H54 (cell line): ENCODE measurements at regions not wholly inside any gene's neighbourhood (a gene's known extent, or its start where the extent isn't known, plus 50 kb on each side); places are given as distances from the start of the nearest gene placed in this dataset.
A peak's percentile ranks its signal among the peaks of the same experiment; 100 is the strongest.

ENCODE experiments used
- DNase-seq: peaks from one replicate; pipeline ENCODE4 v3.0.0; 2011; ENCODE audit warnings: low spot score, mixed read lengths; ENCODE audit not compliant: insufficient read length
- FAIRE-seq: peaks from 3 replicates; lab custom pipeline; 2011; peaks lifted over from hg19 to GRCh38; lab: Jason Lieb, UNC
- POLR2A ChIP-seq: IDR thresholded peaks from 2 replicates; pipeline ENCODE4 v1.6.1; 2011; ENCODE audit warnings: low read depth, mild to moderate bottlenecking, low read length

DNA sequence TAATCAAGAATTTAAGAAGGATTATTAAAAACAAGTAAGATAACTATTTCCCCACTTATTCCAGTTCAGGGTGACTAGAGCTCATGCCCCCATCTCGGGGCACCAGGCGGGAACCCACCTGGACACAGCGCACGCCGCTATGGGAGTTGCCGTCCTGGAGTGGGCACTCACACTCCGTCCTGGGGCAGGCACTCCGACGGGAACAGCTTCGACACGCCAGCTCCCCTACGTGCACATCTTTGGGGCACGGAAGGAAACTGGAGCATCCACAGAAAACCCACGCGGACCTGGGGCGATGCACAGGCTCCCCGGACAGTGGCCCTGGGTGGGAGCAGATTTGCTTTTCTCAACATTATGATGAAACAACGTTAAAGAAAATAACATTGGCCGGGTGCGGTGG, 52.0 kb upstream of the GATA5 start:
- FAIRE-seq, result no peak
- TF ChIP-seq POLR2A, result no peak
- DNase-seq, result no peak

DNA sequence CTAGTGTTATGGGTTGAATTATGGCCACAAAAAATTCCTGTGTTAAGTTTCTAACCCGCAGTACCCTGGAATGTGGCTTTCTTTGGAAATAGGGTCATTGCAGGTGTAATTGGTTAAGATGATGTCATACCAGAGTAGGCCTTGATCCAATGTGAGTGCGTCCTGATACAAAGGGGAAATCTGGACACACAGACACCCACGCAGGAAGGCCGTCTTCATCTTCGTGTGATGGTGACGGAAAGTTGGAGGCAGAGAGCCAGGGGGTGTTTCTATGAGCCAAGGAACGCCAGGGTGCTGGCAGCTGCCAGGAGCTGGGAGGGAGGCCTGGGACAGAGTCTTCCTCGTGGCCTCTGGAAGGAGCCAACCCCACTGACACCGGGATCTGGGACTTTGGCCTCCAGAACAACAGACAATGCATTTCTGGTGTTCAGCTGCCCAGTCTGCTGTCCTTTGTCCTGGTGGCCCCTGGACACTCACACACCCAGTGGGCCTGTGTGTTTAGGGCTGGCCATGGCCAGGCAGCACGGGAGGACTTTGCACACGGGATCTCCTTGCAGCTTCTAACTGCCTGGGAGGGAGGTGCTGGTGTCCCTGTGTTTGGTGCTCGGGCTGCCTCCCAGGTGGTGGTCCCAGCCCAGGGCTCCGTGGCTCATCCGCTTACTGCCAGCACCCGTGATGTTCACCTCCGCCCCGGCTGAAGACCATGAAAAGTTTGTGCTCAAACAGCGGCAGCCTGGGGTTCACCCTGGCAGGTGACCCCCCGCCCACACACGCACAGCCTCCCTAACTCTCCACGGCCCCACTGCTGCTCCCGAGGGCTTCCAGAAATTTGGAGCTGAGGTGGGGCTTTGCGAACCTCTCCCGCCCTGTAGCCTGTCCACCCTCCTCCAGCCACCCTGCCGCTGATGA, 53.4 kb upstream of the GATA5 start:
- DNase-seq (no peak), FAIRE-seq (no peak)
- no peak for TF ChIP-seq POLR2A

GRCh38 chr20:62529896-62530642, 54.3 kb upstream of the GATA5 start:
- FAIRE-seq (no peak), DNase-seq (no peak)
- no peak for TF ChIP-seq POLR2A

DNA sequence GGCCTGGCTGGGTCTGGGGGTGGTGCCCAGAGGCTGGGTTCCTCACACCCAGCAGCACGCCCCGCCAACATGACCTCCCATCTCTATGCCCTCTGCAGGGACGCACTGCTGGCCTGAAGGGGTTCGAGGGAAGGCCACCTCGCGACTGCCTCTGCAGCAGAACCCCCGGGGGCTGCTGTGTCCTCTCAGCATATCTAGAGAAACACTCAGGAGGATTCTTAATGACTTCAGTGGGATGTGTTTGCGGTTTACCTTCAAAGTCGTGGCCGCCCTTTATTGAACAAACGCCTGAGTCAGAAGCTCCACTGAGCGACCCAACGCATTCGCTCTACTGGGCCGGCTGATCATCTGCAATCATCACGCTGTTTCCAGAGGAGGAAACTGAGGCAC, 54.8 kb upstream of the GATA5 start:
- FAIRE-seq, result no peak
- DNase-seq, result no peak
- TF ChIP-seq POLR2A, result no peak

- no peak for TF ChIP-seq POLR2A
- FAIRE-seq (no peak), DNase-seq (no peak)
Measured at GRCh38 chr20:62531046-62531838, 55.4 kb upstream of the GATA5 start.

DNA sequence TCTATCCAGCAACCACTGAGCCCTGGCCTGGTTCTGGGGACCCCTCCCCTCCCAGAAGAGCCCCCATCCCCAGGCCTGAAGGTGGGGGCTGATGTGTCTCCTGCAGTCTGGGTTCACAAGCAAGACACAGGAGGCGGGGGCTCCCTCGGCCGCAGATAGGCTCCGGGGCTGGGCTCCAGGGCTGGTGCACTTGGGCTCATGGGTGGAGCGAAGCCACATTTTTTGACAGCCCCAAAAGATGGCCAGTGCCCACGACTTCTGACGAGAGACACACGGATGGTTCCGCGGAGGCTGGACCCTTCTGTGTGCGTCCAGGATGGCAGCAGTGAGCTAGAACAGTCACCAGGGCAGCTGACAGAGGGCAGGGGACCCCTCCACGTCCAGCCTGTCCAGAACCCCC, 57.1 kb upstream of the GATA5 start:
- no peak for DNase-seq
- no peak for FAIRE-seq
- no peak for TF ChIP-seq POLR2A

- no peak for DNase-seq
- TF ChIP-seq POLR2A, result no peak
- no peak for FAIRE-seq
Measured at GRCh38 chr20:62533591-62534495, 58.0 kb upstream of the GATA5 start.

DNA sequence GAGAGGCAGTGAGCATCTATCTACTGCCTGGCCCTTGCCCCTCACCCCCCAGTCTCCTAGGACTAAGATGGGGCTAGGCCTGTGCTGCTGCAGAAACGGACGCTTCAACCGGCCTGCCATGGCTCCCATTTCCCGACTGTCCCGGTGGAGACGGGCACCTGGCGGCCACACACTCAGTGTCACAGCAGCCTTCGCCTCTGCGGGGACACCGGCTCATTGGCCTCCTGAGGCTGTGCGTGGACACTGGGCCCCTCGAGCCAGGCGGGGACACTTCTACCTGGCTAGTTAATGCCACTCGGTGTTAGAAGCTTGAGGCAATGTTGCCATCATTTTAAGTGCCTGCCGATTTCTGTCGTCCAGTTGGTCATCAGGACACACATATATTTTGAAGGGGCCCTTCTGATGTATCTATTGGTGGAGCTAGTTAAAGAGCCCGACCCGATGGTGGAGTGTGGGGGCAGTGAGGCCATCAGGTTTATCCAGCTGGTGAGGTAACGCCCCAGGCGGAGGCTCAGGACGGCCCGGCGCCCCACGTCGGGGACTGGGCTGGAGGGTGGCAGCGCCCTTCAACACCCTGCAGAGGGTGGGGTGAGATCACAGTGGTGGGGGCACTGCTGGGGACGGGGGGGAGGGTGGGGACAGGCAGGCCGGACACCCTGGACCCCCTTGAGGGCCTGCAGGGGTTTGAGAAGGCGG, 58.9 kb upstream of the GATA5 start:
- no peak for DNase-seq
- FAIRE-seq, result no peak
- TF ChIP-seq POLR2A, result no peak

DNA sequence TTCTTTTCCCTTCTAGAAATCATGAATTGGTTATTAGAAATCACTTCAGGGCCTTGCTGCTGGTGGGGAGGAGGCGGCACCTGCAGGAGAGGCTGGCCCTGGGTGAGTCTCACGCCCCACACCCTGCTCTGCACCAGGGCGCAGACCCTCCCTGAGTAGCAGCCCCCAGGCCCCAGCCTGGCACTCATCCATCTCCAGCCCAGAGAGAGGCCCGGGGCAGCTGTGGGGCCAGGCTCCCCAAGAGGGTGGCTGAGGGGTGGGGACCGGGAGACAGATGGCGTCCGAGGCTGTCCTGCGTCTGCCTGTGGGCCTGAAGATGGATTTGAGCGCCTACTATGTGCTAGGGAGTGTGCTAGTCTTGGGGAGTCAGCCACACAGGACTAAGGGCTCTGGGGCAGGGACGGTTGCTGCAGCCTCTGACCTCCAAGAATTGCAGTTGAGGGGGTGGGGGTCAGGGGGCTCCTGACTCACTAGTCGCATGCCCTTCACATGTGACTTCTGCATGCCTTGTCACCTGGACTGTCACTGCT, 59.6 kb upstream of the GATA5 start:
- FAIRE-seq, result no peak
- DNase-seq, result no peak
- TF ChIP-seq POLR2A, result no peak

- no peak for FAIRE-seq
- no peak for TF ChIP-seq POLR2A
Measured at GRCh38 chr20:62535964-62536363, 60.2 kb upstream of the GATA5 start.

GRCh38 chr20:62536871-62537401, 61.1 kb upstream of the GATA5 start:
- DNase-seq (peak; percentile 49), FAIRE-seq (no peak)
- no peak for TF ChIP-seq POLR2A

More at GRCh38 chr20:62535964-62536363, 60.2 kb upstream of the GATA5 start:
- no peak for DNase-seq
